Endothelial cell of umbilical vein (primary cell): ENCODE measurements at regions not wholly inside any gene's neighbourhood (a gene's known extent, or its start where the extent isn't known, plus 50 kb on each side); places are given as distances from the start of the nearest gene placed in this dataset.

Source experiments
- BruUV-seq: library from RNA; stranded (reverse); fragments of 400-500 nt; replicated peaks from 2 replicates; lab custom pipeline; 2021; lab: Mats Ljungman, UMichigan
- CTCF ChIA-PET: fragments of 300-600, 350-600 bp; sonication (Branson Sonifier 250); formaldehyde crosslinking; loops from one replicate; lab custom pipeline; 2021; ENCODE audit warnings: antibody characterized with exemption, inconsistent platforms; lab: Charles Lee
- POLR2A ChIA-PET: fragments of 300-600, 350-600 bp; sonication (Branson Sonifier 250); formaldehyde crosslinking; loops from one replicate; lab custom pipeline; 2021; ENCODE audit warnings: antibody characterized with exemption, inconsistent platforms; lab: Charles Lee
- DNase-seq: peaks from one replicate; pipeline ENCODE4 v3.0.0-alpha.2; 2011; ENCODE audit warnings: low read depth, low spot score
- FAIRE-seq: peaks from 2 replicates; lab custom pipeline; 2011; peaks lifted over from hg19 to GRCh38; lab: Jason Lieb, UNC
- H2AFZ ChIP-seq: 2 replicates; pipeline ENCODE4 v1.6.0; 2012; ENCODE audit warnings: low read depth, low read length, control low read depth, inconsistent platforms
- H3K27ac ChIP-seq: 2 replicates; pipeline ENCODE4 v1.5.1; 2011; ENCODE audit warnings: low read depth, mild to moderate bottlenecking, control low read depth, low read length, moderate library complexity; ENCODE audit not compliant: insufficient read depth
- H3K27me3 ChIP-seq, 2 experiments: 2 replicates each; pipeline versions ENCODE4 v1.6.0 to v1.6.1; 2011; ENCODE audit warnings: low read length in 2 of 2, mixed read lengths in 1 of 2; ENCODE audit not compliant: control insufficient read depth in 2 of 2, insufficient read depth in 2 of 2
- H3K36me3 ChIP-seq, 2 experiments: 2 replicates in 1 of 2; 3 replicates in 1 of 2; pipeline ENCODE4 v1.5.1; 2011; ENCODE audit warnings: low read length in 2 of 2, mild to moderate bottlenecking in 1 of 2, moderate library complexity in 1 of 2; ENCODE audit not compliant: control insufficient read depth in 2 of 2, insufficient read depth in 2 of 2; ENCODE audit errors: extremely low read depth in 1 of 2
- H3K4me1 ChIP-seq: 3 replicates; pipeline ENCODE4 v1.5.1; 2011; ENCODE audit warnings: mild to moderate bottlenecking, low read length; ENCODE audit not compliant: control insufficient read depth, insufficient read depth; ENCODE audit errors: extremely low read depth
- H3K4me2 ChIP-seq: 2 replicates; pipeline ENCODE4 v1.6.1; 2011; ENCODE audit warnings: low read length, control low read depth, mixed read lengths; ENCODE audit not compliant: insufficient read depth
- H3K4me3 ChIP-seq, 3 experiments: fragments of 200-600 bp in 1 of 3; sonication (generic), shearing (Covaris generic) in 1 of 3; replicated peaks in 1 of 3; 2 replicates each; pipeline ENCODE4 v1.5.1; 2011 to 2016; ENCODE audit warnings: control low read depth in 3 of 3, low read length in 3 of 3, mild to moderate bottlenecking in 2 of 3, inconsistent platforms in 1 of 3, low read depth in 1 of 3, moderate library complexity in 1 of 3; ENCODE audit not compliant: insufficient read depth in 1 of 3
- H3K79me2 ChIP-seq: 2 replicates; pipeline ENCODE4 v1.6.0; 2012; ENCODE audit warnings: low read length, inconsistent platforms; ENCODE audit not compliant: control insufficient read depth, insufficient read depth
- H3K9ac ChIP-seq: replicated peaks from 2 replicates; pipeline ENCODE3; 2011; ENCODE audit warnings: low read length, control low read depth; ENCODE audit not compliant: insufficient read depth; ENCODE audit errors: extremely low read depth
- H3K9me1 ChIP-seq: replicated peaks from 3 replicates; pipeline ENCODE4 v1.6.0; 2011; ENCODE audit warnings: mild to moderate bottlenecking, low read length; ENCODE audit not compliant: control insufficient read depth, insufficient read depth; ENCODE audit errors: extremely low read depth
- H3K9me3 ChIP-seq: replicated peaks from 2 replicates; pipeline ENCODE4 v1.5.1; 2012; ENCODE audit warnings: low read length, inconsistent platforms; ENCODE audit not compliant: control insufficient read depth, insufficient read depth
- H4K20me1 ChIP-seq: replicated peaks from 2 replicates; pipeline ENCODE3; 2011; ENCODE audit warnings: mild to moderate bottlenecking, low read length; ENCODE audit not compliant: control insufficient read depth, insufficient read depth; ENCODE audit errors: extremely low read depth
- CTCF ChIP-seq, 2 donors: IDR thresholded peaks; 1 replicate in 1 of 2; 2 replicates in 1 of 2; pipeline ENCODE4 v1.5.1; 2011; ENCODE audit warnings: low read length in 2 of 2, mild to moderate bottlenecking in 2 of 2, moderate library complexity in 2 of 2, control low read depth in 1 of 2, inconsistent platforms in 1 of 2, low read depth in 1 of 2; ENCODE audit not compliant: insufficient read depth in 1 of 2; ENCODE audit errors: extremely low read depth in 1 of 2
- EZH2 ChIP-seq: IDR thresholded peaks from 2 replicates; pipeline ENCODE4 v1.6.1; 2012; ENCODE audit warnings: borderline replicate concordance, low read depth, mild to moderate bottlenecking, moderate library complexity, low read length, inconsistent platforms; ENCODE audit not compliant: severe bottlenecking
- FOS ChIP-seq: IDR thresholded peaks from 2 replicates; pipeline ENCODE4 v1.6.1; 2011; ENCODE audit warnings: mild to moderate bottlenecking, low read length, moderate library complexity, borderline replicate concordance; ENCODE audit not compliant: insufficient read depth
- GATA2 ChIP-seq: IDR thresholded peaks from 2 replicates; pipeline ENCODE4 v1.7.0; 2011; ENCODE audit warnings: low read depth, mild to moderate bottlenecking, moderate library complexity, mixed read lengths, low read length; ENCODE audit not compliant: insufficient read length, insufficient read depth
- JUN ChIP-seq: IDR thresholded peaks from 2 replicates; pipeline ENCODE4 v1.6.1; 2011; ENCODE audit warnings: borderline replicate concordance, low read depth; ENCODE audit not compliant: insufficient read length, insufficient read depth
- MAX ChIP-seq: IDR thresholded peaks from 2 replicates; pipeline ENCODE4 v1.6.1; 2011; ENCODE audit not compliant: insufficient read depth, insufficient read length
- MYC ChIP-seq: IDR thresholded peaks from one replicate; pipeline ENCODE4 v1.6.1; 2011; ENCODE audit warnings: mild to moderate bottlenecking, low read depth, low read length
- POLR2A ChIP-seq: IDR thresholded peaks from 2 replicates; pipeline ENCODE4 v1.6.1; 2012; ENCODE audit warnings: low read depth, mild to moderate bottlenecking, control low read depth, low read length
- POLR2AphosphoS5 ChIP-seq: IDR thresholded peaks from 2 replicates; pipeline ENCODE4 v1.6.1; 2012; ENCODE audit warnings: low read depth, mild to moderate bottlenecking, control low read depth, low read length, moderate library complexity; ENCODE audit not compliant: insufficient read depth
- dilution Hi-C: fragments of 300-500 bp; cut with MboI; formaldehyde crosslinking; loops from one replicate; pipeline ENCODE4 v1.15.0; 2019; ENCODE audit warnings: low sequenced_read_pairs; ENCODE audit not compliant: extremely low pct_ligation_motif_present
- intact Hi-C: fragments of 100-400 bp; cut with micrococcal nuclease; formaldehyde crosslinking; loops from one replicate; pipeline ENCODE4 v1.10.0; 2022

- no peak for TF ChIP-seq FOS
- no peak for TF ChIP-seq JUN
- TF ChIP-seq EZH2: no peak
- TF ChIP-seq MYC: no peak
- TF ChIP-seq MAX: no peak
- TF ChIP-seq GATA2: no peak
- TF ChIP-seq POLR2A: no peak
- no peak for TF ChIP-seq POLR2AphosphoS5
- TF ChIP-seq CTCF (IDR thresholded peaks at IDR 0.05; ENCODE audit: extremely low read depth in 1 of 2, insufficient read depth in 1 of 2, low read depth in 1 of 2, low read length in 2 of 2): no peak
- Histone ChIP-seq H3K4me2 (peak overlapping the region; percentile 90), H3K9me3 (no peaks in the 10 kb centered on the region), H3K27ac (peak overlapping the region; percentile 50), H3K36me3 (no peaks in the 10 kb centered on the region), H3K27me3 (no peaks in the 10 kb centered on the region), H3K9ac (peak overlapping the region; percentile 24), H2AFZ (peak overlapping the region; percentile 89), H3K4me1 (peaks cover 12% of the 10 kb centered on the region), H4K20me1 (no peaks in the 10 kb centered on the region), H3K9me1 (no peaks in the 10 kb centered on the region), H3K4me3 (peak overlapping the region in 2 of 3 experiments; percentile 7 to 50), H3K79me2 (no peaks in the 10 kb centered on the region)
- peak; percentile 71 for FAIRE-seq
- intact Hi-C loops (loop anchor here (2.0 to 5.0 kb wide), 2 partner anchors 141 to 203 kb away; no protein-coding TSS in a partner anchor), dilution Hi-C loops (no loop called here)
- ChIA-PET CTCF (interaction anchor here (0.6 to 2.3 kb wide), 40 partner anchors 10 to 462 kb away, joined by 3 to 34 read pairs (median 4); partner anchors contain the start of gene SIM1), POLR2A (no interaction called here)
- DNase-seq: peak; percentile 75
- no TSS peak for BruUV-seq
Observed at GRCh38 chr6:100257793-100258395, 206.8 kb downstream of the SIM1 start.
